HPDE6-E6E7 (cell line): ENCODE measurements at regions not wholly inside any gene's neighbourhood (a gene's known extent, or its start where the extent isn't known, plus 50 kb on each side); places are given as distances from the start of the nearest gene placed in this dataset.
"Not testable (repeated sequence)": the region's sequence is repeated elsewhere in the genome, so short reads cannot be mapped to it uniquely, and the experiment has no call there.

ENCODE experiments used
- DNase-seq: peaks from one replicate; pipeline ENCODE4 v3.0.0; 2011; ENCODE audit warnings: missing footprints; ENCODE audit errors: extremely low spot score

DNA sequence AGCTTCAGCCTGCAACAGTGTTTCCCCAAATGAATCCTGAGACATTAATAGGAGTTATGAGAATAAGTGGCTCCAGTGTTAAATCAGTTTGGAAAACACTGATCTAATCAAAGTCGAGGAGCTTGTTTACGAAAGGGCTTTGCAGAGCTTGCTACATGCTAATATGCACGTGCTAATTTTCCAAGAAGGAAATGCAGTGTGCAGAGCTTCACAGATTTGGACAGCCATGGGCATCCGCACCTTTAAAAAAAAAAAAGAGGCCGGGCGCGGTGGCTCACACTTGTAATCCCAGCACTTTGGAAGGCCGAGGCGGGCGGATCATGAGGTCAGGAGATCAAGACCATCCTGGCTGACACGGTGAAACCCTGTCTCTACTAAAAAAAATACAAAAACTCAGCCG lies 79.7 kb upstream of the LMO2 start:
- not testable (repeated sequence) for DNase-seq

DNA sequence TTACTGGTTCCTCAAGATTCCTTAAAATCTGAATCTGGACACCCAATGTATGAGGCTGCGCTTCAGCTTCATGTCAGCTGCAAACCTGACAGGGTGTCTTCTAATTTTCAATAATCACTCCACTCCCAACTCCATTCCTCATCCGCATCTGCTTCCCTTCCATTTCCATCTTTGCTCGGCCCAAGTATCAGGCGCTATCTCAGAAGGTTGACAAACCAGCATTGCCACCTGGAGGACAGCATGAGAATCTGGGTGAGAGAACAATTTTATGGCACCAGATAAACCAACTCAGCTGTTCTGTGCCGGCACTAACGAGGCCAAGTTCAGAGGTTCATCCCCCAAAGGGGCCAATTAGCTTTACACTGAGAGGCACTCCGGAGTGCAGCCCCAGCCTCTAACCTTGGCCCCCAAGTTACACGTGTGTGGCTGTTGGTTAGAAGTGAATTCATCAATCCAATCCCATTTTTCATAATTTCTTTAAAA lies 79.1 kb upstream of the LMO2 start:
- peak; percentile 49 for DNase-seq

DNA sequence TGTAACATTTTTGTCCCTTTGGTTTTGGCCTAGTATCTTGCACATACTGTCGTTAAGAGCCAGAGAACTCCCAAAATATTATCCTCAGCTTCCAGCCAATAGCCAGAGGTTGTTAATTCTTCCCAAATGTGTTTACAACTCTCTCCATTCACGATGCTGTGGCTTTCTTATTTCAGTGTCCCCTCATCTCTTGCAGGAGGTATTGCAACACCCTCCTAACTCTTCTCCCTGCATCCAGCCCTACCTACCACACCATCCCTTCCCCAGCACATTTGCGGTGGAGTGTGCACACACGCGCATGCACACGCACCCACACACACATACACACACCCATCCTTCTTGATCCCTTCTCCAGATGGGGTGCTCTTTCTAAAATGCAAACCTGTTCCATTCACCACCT lies 75.6 kb upstream of the LMO2 start:
- no peak for DNase-seq

DNA sequence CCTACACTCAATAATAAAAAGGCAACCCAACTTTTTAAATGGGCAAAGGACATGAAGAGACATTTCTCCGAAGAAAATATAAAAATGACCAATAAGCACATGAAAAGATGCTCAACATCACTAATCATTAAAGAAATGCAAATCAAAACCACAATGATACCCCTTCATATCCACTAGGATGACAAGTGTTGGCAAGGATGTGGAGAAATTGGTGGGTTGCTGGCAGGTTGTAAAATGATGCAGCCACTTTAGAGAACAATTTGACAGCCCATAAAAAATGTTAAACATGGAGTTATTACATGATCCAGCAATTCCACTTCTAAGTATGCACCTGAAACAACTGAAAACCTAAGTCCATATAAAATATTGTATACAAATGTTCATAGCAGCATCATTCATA lies 73.2 kb upstream of the LMO2 start:
- DNase-seq = no peak

- no peak for DNase-seq
Observed at GRCh38 chr11:33959855-33960400, 68.1 kb upstream of the LMO2 start.

DNA sequence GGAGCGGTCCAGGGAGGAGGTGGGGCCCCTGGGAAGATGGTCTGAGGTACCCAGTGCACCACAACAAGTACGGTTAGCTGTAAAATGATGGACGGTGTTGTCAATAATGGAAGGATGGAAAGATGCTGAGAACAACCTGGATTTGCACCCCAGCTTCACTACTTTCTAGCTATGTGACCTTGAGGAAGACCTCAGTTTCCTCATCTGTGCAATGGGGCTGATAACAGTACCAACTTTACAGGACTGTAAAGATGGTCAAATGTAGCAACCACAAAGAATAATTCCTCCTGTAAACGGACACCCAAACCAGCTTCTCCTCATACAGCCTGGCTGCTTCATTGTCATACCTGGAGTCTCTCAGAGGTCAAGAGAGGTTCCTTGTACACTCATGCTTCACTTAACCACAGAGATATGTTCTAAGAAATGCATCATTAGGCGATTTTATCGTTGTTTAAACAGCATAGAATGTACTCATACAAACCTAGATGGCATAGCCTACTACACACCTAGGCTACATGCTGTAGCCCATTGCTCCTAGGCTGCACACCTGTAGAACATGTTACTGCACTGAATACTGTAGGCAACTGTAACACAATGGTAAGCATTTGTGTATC lies 65.5 kb upstream of the LMO2 start:
- no peak for DNase-seq

GRCh38 chr11:33956611-33957010 lies 64.7 kb upstream of the LMO2 start:
- DNase-seq = no peak

DNA sequence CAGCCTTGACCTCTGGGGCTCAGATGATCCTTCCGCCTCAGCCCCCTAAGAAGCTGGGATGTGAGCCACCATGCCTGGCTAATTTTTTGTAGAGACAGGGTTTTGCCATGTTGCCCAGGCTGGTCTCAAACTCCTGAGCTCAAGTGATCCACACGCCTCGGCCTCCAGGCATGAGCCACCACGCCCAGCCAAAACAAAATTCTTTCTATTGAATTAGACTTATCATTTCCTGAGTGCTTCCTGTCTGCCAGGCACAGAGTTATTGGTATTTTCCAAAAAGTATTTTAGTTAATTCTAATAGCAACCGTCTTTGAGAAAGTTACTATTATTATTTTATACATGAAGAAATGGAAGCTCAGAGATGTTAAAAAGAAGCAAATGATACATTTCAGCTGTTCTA lies 61.4 kb upstream of the LMO2 start:
- no peak for DNase-seq

GRCh38 chr11:33952805-33953204 lies 60.9 kb upstream of the LMO2 start:
- DNase-seq = no peak

DNA sequence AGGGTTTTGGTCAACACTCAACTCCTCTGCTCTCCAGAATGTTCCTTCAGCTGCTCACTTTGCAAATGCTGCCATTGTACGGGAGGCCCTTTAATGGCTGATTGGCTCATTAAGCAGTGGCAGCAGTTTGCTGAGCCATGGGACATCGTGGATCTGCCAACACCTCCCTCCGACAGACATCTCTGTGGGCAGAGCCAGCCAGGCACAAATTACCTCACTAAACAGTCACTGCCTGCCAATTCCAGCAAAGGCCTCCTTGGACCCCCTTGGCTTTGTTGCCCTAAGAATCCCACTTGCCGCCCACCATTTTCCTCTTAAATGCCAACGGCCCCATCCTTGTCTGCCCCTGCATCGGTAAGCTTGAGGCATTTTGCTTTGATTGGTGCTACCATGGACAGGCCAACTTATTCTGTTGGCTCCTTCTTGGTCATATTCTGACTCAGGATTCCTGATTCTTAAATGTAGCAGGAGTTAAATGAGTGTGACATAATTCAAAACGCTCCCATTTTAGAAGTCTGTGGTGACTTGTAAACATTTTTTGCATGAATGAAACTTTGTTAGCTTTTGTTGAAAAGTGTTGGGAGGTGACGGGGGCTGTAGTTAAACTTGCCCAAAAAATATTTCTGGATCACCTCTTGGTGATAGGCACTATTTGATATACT lies 57.5 kb upstream of the LMO2 start:
- DNase-seq = no peak

GRCh38 chr11:33948494-33948893 lies 56.6 kb upstream of the LMO2 start:
- no peak for DNase-seq

DNA sequence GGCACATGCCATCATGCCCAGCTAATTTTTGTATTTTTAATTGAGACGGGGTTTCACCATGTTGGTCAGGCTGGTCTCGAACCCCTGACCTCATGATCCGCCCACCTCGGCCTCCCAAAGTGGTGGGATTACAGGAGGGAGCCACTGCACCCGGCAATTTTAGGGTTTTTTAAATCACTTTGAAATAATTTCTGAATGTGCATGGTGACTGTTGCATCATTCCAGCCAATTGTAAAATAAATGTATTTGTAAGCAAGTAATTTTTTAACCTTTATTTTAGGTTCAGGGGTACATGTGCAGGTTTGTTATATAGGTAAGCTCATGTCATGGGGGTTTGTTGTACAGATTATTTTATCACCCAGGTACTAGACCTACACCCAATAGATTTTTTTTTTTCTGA lies 56.0 kb upstream of the LMO2 start:
- not testable (repeated sequence) for DNase-seq

- DNase-seq = no peak
Observed at GRCh38 chr11:33946930-33947329, 55.1 kb upstream of the LMO2 start.

- no peak for DNase-seq
Observed at GRCh38 chr11:33945481-33946268, 53.8 kb upstream of the LMO2 start.

GRCh38 chr11:33944693-33945424 lies 53.0 kb upstream of the LMO2 start:
- no peak for DNase-seq

GRCh38 chr11:33944345-33944692 lies 52.4 kb upstream of the LMO2 start:
- DNase-seq = no peak

DNA sequence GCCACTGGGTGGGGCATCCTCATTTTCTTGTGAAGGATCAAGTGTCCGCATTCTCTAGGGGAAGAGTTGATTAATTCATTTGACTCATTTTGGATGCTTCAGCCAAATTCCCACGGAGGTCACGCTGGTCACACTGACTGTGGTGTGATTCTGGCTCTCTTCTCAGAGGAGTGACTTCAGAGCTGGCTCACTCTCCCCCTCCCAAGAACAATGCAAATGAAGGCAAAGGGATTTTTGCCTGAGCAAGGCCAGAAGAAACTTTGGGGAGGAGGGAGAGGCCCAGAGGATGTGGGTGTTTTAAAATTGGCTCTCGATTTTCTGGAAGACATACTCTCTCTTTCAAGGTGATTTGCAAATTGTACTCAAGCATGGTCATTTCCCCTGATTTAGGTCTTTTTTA lies 51.1 kb upstream of the LMO2 start:
- no peak for DNase-seq

DNA sequence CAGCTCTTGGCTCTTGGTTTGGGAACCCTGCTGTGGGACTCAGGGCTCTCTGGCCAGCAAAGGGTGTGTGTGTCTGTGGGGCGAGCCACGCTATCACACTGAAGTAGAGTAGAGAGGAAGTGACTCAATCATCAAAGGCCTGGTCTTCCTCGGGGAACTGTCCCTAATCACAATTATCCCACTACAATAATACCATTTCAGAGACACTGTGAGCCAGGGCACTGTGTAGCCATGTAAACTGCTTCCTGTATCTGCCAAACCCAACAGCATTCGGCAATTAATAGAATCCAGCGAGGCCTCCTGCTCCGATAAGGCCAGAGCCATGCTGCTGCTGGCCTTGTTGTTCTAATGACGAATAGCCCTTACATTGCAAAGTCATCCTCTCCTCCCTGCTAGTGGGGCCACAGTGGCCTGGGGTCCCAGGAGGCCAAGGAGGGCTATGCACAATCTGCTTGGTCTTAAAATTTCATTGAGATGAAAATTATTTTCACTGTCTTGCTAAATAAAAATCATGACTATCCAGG lies 49.8 kb upstream of the LMO2 start:
- no peak for DNase-seq
